GM19324 (cell line): ENCODE measurements at regions not wholly inside any gene's neighbourhood (a gene's known extent, or its start where the extent isn't known, plus 50 kb on each side); places are given as distances from the start of the nearest gene placed in this dataset.
"Not testable (repeated sequence)": the region's sequence is repeated elsewhere in the genome, so short reads cannot be mapped to it uniquely, and the experiment has no call there.

Experiments used
- ATAC-seq: cut with Tn5 transposase; IDR thresholded peaks from one replicate; pipeline ENCODE4 v1.9.1; 2021; ENCODE audit warnings: mild to moderate bottlenecking, moderate library complexity; ENCODE audit not compliant: unreplicated experiment, low FRiP score

DNA sequence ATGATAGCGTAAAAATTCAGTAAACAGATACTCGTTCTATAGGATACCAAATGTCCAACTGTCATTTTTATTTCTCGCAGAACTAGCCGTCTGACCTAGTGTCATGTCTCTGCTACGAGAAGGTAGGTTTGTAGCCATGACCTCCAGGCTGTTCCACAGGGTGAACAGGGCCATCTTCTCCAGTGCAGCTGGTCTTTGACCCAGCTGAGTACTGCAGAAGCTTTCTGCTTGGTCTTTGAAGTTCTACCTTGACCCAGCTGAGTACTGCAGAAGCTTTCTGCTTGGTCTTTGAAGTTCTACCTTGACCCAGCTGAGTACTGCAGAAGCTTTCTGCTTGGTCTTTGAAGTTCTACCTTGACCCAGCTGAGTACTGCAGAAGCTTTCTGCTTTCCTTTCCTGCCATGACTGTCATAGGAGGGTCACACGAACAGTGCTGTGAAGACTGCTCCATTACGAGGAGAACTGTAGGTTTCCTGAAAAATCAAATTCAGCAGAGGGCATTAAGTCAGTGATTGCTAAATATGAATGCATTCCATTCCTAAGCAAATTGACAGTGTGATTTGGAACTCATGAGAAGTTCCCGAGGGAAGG is 532.8 kb upstream of the NRP1 start:
- ATAC-seq: not testable (repeated sequence)

DNA sequence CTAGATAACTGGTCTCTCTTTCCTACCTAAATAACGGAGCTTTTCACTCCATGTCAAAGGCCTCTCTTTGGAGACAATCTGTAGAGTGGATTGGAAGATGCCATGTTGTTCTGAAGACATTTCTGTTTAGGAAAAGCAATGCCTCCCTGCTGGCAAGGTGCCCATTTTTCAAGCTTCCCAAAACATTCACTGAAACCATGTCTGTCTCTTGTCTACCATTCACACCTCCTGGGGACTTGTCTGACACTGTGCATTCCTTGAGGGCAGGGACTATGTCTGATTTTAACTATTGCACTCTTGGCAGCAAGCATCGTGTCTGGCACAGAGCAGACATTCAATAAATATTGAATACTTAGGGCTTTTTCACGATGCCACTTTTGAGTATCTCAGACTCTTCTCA is 528.9 kb upstream of the NRP1 start:
- ATAC-seq: no peak

DNA sequence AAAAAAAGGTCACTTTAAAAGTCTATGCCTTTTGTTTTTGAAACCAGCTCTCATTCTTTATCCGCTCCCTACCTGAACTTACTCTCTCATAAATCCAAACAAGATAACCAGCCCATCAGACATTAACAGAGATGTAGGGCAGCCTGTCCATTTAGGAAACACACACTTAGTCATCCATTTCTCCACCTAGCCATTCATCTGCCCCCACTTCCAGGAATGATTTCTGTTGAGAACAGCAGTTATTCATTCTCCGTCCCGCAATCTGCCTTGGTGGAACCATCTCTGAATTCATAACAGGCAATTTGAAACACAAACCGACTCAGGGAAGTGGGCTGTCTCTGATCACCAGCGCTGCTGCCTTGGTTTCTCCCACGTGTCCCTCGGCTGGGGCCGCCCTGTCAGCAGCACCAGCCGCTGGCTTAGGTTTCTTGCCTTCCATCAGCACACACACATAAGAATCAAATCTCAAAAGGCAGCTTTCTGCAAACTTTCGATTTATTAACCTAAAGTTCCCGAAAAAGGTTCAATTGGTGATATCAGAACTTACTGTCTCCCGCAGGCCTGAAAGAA is 528.2 kb upstream of the NRP1 start:
- ATAC-seq: no peak

DNA sequence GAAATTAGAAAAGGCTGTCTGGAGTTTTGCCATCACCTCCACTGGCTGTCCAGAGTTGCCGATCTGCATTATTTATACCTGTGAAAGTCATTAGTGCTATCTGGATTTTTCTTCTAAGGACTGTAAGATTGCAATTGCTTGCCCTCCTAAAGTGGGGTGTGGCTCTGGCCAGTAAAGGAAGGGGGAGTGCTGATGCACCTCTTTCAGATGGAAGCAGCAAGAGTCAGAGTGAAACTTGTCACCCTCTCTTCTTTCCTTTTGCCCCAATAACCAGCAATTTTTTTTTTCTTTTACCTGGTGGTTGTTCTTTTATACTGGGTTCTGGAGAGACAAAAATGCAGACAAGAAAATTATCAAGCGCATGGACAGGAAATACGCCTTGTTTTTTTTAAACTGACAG is 527.4 kb upstream of the NRP1 start:
- ATAC-seq: no peak

DNA sequence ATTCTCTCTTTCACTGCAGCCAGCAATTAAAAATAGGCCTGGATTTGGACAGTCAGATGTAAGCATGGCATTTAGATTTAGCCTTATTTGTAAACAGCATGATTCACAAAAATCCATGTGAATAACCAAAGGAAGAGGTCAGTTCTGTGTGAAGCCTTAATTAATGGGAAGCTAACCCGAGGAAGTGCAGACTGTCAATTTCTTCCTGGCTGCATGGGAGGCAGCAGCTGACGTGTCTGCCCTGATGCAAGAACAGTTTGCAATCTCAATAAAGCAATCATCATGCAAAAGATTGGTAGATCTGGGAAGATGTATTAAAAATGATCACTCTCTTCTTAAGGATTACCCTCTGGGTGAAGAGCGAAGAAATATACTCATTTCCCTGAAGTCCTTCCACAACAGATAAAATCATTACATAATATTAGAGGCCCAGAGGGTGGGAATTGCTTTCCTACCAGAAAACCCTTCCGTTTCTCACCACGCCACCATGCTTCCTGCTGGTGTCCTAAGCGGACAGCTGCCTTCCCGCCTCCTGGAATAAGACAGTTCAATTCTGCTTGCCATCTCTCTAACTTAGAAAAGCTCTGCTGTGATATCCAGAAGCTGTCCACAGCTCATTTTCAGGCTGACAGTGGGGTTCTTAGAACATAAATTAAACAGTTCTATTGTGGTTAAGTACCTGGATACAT is 526.7 kb upstream of the NRP1 start:
- no peak for ATAC-seq

DNA sequence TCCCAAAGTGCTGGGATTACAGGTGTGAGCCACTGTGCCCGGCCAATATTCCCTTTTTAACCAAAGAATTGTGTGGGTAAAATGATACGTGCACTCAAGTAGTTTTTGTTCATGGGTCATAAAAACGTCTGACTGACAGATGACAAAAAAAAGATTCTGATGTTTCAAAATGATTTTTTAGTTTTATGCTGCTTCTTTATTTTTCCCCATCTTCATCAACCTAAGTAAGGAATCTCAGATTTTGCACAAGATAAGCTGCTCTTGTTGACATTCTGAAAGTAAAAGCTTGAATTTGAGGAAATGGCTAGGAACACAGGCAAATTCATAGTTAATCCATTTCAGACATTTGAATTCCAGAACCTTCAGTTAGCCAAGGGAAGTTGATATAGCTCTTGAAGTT is 526.1 kb upstream of the NRP1 start:
- ATAC-seq: no peak

DNA sequence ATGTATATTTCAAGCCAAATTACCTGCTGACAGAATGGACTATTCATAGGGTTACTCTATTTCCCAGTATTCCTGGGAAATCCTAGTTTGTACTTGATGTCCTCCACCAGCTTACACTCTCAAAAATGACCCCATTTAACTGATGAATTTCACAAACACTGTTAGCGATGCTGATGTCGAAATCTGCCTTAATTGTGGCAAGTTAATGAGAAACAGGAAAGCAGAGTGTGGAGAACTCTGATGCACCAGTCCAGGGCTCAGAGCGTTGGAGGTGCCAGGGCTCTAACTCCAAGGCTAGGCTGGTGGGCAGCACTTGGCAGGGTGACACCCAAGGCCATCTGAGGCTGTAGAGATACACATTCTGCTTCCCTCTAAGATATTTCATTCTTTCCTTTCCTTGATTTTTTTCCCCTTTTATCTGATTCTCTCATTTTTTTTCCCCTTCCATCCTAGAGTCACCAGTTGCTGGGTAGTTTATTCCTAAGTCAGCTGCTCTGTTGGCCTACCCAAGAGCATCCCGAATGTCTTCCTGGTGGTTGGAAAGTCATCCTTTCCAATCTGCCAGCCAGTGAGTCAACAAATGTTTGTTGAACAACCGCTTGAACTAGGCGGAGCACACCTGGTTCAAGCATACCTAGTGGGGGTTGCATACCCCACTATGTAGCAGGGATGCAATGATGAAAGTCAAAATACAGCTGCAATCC is 525.0 kb upstream of the NRP1 start:
- no peak for ATAC-seq

DNA sequence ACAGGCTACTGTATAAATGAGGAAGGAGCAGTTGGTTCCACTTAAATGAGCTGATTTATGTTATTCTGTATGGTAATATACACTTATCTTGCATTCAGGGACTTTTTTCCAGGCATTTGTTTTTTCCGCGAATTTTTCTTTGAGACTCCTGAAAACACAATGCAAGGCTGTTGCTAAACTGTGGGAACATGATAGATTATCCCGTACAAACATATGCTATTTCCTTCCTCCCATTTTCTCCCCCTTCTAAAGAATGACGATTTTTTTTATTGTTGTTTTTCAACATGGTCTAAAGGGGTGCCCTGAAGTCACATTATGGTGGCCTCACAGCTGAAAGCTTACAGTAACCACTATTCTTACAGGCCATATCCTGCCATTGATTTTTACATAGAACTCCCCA is 523.9 kb upstream of the NRP1 start:
- no peak for ATAC-seq

DNA sequence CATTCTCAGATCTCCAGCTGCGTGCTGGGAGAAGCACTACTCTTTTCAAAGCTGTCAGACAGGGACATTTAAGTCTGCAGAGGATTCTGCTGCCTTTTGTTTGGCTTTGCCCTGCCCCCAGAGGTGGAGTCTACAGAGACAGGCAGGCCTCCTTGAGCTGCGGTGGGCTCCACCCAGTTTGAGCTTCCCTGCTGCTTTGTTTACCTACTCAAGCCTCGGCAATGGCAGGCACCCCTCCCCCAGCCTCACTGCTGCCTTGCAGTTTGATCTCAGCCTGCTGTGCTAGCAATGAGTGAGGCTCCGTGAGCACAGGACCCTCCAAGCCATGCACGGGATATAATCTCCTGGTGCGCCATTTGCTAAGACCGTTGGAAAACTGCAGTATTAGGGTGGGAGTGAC is 518.8 kb upstream of the NRP1 start:
- ATAC-seq: not testable (repeated sequence)

DNA sequence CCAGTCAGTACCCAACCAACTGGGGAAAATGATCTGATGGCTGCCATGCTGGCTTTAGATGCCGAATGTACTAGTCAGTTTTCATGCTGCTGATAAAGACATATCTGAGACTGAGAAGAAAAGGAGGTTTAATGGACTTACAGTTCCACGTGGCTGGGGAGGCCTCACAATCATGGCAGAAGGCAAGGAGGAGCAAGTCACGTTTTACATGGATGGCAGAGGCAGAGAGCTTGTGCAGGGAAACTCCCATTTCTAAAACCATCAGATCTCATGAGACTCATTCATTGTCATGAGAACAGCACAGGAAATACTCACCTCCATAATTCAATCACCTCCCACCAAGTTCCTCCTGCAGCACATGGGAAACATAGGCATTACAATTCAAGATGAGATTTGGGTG is 508.9 kb upstream of the NRP1 start:
- no peak for ATAC-seq

DNA sequence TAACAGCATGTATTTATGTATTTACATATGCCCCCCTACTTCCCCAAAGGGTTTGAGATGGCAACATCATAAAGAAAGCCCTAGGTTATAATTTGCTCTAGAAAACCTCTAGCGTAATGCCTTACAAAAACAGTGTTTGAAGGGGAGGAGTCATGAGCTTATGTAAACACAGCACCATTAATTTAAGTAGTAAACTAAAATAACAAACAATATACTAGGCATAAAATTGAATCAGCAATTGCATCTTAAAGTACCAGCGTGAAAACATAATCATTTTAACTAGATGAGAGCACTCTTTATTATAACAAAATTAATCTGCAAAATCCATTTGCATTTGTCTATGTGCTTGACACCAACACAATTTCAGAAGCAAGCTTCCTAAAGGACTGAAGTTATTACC is 507.2 kb upstream of the NRP1 start:
- ATAC-seq: no peak

DNA sequence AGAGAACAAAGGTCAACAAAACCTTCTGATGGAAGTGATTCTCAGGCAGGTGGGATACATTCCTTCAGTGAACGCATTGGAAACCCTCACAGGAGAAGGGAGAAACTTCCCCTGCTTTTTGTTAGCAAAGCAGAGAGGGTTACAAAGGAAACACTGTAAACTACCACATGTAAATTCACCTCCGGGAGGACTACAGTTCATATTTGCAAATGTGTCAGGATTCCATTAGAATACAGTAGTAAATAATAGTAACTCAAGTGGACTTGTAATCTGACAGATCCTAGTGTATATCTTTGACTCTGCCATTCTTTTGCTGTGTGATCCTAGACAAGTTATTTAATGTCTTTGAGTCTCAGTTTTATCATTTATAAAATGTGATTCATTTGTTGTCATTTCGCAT is 504.3 kb upstream of the NRP1 start:
- no peak for ATAC-seq

DNA sequence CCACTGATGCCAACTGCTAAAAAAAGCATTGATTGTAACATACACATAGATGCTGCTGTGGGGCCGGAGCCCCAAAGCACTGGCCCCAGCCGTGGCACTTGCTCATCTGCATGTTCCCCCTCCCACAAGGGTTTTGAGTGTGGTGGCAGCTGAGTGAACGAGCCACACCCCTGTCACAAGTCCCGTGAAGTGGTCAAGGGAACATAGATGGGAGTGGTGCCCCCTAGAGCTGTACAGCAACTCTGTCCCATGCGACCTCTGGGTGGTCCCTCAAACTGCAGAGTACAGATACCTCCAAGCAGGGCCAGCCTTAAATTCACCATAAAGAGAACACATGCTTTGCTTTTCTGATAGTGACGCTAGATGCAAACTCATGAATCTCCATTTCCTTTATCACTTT is 503.3 kb upstream of the NRP1 start:
- no peak for ATAC-seq

DNA sequence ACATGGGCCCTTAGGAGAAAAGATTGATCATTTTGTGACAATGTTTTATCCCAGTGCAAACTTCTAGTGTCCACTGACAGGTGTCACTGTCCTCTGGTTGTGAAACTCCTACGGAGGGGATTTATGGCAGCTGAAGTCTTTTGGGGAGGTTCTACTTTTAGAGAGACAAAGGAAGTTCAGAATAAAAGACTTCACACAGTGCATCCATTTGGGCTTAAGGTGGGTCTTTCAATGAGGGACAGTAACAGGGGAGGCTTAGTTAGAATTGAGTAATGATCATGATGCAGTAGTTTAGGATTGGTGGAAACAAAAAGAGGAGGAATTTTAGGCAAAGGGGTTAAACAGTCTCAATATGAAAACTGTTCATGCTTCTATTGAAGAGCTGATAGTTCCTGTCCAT is 501.1 kb upstream of the NRP1 start:
- no peak for ATAC-seq

DNA sequence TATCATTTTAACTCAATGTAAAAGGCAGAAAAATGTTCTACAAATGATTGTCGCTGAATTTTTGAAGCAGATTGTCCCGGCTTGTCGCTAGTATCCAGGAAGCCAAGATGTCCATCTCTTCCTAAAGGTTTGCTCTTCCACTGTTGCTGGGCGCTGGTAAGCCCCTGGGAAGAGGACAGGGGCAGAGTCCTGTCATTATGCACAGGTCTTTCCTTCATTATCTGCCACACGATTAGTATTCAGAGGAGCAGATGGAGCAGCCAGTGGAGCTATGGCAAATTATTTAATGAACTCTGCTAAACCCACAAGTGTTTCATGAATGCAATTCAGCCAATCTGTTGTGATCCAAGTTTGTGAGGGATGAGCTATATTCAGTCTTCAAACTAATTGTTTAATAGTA is 499.1 kb upstream of the NRP1 start:
- ATAC-seq: no peak

DNA sequence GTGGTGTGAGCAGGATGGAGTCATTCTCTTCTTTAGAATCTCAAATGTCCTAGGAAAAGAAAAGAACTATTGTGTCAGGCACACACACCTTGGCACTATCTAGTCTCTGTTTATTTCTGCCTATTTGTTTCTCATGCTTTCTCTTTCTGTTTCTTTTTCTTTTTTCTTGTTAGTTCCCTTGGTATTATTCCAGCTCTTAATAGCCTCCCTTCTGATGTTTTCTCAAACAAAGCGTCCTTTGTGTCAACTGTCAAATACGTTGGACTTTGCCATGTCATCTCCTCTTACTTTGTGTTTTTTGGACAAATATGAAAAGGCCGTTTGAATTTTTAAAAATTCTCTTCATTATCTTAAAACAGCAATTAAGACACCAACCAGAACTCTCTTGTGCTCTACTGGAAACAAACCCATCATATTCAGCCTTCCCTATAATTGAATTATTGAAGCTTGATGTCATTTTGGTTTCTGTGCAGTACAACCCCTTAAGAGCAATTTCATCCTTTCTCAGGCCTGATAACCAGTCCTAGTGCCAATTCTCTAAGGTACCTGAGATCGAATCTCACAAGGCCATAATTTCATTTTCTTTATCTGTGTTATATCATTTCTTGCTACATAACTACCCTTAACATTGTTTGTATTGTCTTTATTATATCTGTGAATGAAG is 497.8 kb upstream of the NRP1 start:
- no peak for ATAC-seq

DNA sequence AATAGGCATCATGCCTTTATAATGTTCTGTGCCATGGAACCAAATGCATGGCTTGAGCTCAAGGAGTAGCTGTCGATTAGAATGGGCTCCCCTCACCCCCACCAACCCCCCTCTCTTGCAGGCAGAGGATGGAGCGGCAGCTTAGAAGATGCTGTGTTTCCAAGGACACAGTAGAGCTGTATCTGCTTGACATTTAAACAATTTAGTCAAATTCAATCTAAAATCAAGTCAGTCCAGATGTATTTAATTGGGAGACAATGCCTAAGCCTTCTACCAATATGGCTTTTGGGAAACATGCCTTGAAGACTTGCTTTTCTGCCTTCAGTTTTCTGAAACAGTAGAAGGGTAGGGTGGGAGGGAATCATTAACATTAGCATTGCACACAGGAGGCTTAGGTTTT is 497.1 kb upstream of the NRP1 start:
- no peak for ATAC-seq

DNA sequence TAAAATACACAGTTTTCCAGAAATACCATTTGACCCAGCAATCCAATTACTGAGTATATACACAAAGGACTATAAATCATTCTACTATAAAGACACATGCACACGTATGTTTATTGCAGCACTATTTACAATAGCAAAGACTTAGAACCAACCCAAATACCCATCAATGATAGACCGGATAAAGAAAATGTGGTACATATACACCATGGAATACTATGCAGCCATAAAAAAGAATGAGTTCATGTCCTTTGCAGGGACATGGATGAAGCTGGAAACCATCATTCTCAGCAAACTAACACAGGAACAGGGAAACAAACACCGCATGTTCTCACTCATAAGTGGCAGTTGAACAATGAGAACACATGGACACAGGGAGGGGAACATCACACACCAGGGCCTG is 495.4 kb upstream of the NRP1 start:
- not testable (repeated sequence) for ATAC-seq

DNA sequence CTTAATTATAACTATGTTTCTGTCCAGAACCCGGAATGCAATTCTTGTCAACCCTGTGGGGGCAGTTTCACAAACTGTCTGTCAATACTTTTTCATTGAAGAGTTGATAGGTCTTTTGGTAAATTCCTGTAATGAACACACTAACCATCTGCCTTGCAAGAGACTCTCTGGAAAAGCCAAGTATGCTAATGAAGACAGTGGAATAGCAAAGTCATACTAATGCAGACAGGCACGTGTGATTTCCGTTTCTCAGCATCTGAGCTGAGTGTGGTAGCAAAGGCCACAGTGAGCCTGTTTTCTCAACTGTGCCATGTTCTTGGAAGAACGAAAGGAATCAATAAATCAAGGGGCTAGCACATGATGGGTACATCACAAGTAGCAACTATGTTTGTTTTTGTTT is 494.1 kb upstream of the NRP1 start:
- ATAC-seq: no peak

DNA sequence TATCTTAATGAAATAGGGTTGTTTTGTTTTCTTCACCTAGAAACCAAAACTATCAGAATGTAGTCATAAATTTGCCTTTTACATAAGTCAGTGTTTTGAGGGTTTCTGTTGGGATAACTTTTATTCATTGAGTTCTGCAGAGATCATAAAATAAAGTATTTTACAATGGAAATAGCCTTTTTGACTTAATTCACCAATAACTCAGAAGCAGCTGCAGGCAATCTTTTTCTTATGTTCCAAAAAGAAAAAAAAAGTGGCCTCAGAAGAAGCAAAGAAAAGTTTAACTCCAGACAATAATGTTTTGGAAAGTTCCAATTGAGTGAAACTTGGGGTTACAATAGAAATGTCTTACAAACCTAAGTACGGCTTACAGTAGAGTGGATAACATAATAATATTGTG is 491.7 kb upstream of the NRP1 start:
- no peak for ATAC-seq

DNA sequence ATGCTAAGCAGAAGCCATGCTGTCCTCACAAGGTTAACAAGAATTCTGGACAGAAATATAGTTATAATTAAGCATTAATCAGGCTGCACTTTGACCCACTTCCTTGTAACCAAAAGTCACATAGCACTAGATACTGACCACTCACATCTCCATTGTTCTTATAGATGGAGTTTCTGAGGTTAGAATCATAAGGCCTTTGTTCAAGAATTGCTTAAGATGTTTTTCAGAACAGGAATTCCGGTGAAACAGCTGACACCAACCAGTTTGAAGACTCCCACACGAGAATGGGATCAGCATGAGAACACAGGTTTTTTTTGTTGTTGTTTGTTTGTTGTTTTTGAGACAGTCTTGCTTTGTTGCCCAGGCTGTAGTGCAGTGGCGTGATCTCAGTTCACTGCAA is 488.3 kb upstream of the NRP1 start:
- no peak for ATAC-seq
